NCI-H2171 (cell line): ENCODE measurements at regions not wholly inside any gene's neighbourhood (a gene's known extent, or its start where the extent isn't known, plus 50 kb on each side); places are given as distances from the start of the nearest gene placed in this dataset.

Experiments
- DNase-seq: peaks from one replicate; lab custom pipeline; 2025; lab: John Stamatoyannopoulos, UW

- no peak for DNase-seq
Observed at GRCh38 chr2:5955921-5956320, 263.7 kb downstream of the SOX11 start.

- DNase-seq = no peak
Observed at GRCh38 chr2:5959836-5960820, 267.9 kb downstream of the SOX11 start.

GRCh38 chr2:5967506-5967905 lies 275.3 kb downstream of the SOX11 start:
- no peak for DNase-seq

GRCh38 chr2:5969303-5969702 lies 277.1 kb downstream of the SOX11 start:
- DNase-seq = peak; percentile 97

GRCh38 chr2:5970347-5970746 lies 278.2 kb downstream of the SOX11 start:
- no peak for DNase-seq

GRCh38 chr2:5974477-5974876 lies 282.3 kb downstream of the SOX11 start:
- no peak for DNase-seq

GRCh38 chr2:5975401-5975800 lies 283.2 kb downstream of the SOX11 start:
- DNase-seq = no peak

- no peak for DNase-seq
Observed at GRCh38 chr2:5976531-5977065, 284.4 kb downstream of the SOX11 start.

- no peak for DNase-seq
Observed at GRCh38 chr2:5977477-5977876, 285.3 kb downstream of the SOX11 start.

GRCh38 chr2:5978131-5978751 lies 286.1 kb downstream of the SOX11 start:
- DNase-seq = peak; percentile 33

- no peak for DNase-seq
Observed at GRCh38 chr2:5980450-5981190, 288.4 kb downstream of the SOX11 start.

GRCh38 chr2:5982193-5982902 lies 290.2 kb downstream of the SOX11 start:
- DNase-seq = no peak

GRCh38 chr2:5982903-5983265 lies 290.7 kb downstream of the SOX11 start:
- no peak for DNase-seq

GRCh38 chr2:5983511-5984272 lies 291.5 kb downstream of the SOX11 start:
- DNase-seq = no peak

- no peak for DNase-seq
Observed at GRCh38 chr2:5984273-5984655, 292.1 kb downstream of the SOX11 start.

- no peak for DNase-seq
Observed at GRCh38 chr2:5984946-5985345, 292.8 kb downstream of the SOX11 start.

GRCh38 chr2:5985536-5986385 lies 293.6 kb downstream of the SOX11 start:
- DNase-seq = peak; percentile 28

GRCh38 chr2:5986801-5987787 lies 294.9 kb downstream of the SOX11 start:
- no peak for DNase-seq

GRCh38 chr2:5988120-5988519 lies 295.9 kb downstream of the SOX11 start:
- DNase-seq = no peak
